ENCODE measurements at regions not wholly inside any gene's neighbourhood (a gene's known extent, or its start where the extent isn't known, plus 50 kb on each side); places are given as distances from the start of the nearest gene placed in this dataset.
"Not testable (repeated sequence)": the region's sequence is repeated elsewhere in the genome, so short reads cannot be mapped to it uniquely, and the experiment has no call there.

- TF ChIP-seq CTCF (conservative IDR thresholded peaks at IDR 0.05; ENCODE audit: low read depth, low read length); EZH2 (IDR thresholded peaks at IDR 0.05; ENCODE audit: borderline replicate concordance, low read depth, low read length, poor library complexity, severe bottlenecking): not testable (repeated sequence)
Measured at GRCh38 chr2:200201839-200202238, 104.7 kb upstream of the SPATS2L start.

Measured in A673 (cell line).